Activated CD4-positive, alpha-beta T cell treated with anti-CD3 and anti-CD28 coated beads, Interleukin-2, amount 10 ng/mL, durations not matched to agents 24 days and 14 days (primary cell): ENCODE measurements at regions not wholly inside any gene's neighbourhood (a gene's known extent, or its start where the extent isn't known, plus 50 kb on each side); places are given as distances from the start of the nearest gene placed in this dataset.

Experiments
- DNase-seq: peaks from one replicate; pipeline ENCODE4 v3.0.0; 2022
- H3K27ac Mint-ChIP-seq: one replicate; pipeline ENCODE4 v1.8.0; 2022; ENCODE audit warnings: mild to moderate bottlenecking, mixed read lengths
- H3K27me3 Mint-ChIP-seq: one replicate; pipeline ENCODE4 v1.8.0; 2022; ENCODE audit warnings: mixed read lengths
- H3K36me3 Mint-ChIP-seq: one replicate; pipeline ENCODE4 v1.8.0; 2022; ENCODE audit warnings: low read depth, mild to moderate bottlenecking, mixed read lengths
- H3K4me1 Mint-ChIP-seq: one replicate; pipeline ENCODE4 v1.8.0; 2021; ENCODE audit warnings: mixed read lengths
- H3K4me3 Mint-ChIP-seq: one replicate; pipeline ENCODE4 v1.8.0; 2022; ENCODE audit warnings: mild to moderate bottlenecking, moderate library complexity, mixed read lengths
- H3K9me3 Mint-ChIP-seq: one replicate; pipeline ENCODE4 v1.8.0; 2021; ENCODE audit warnings: mixed read lengths
- intact Hi-C: fragments of 100-400 bp; cut with micrococcal nuclease; formaldehyde crosslinking; loops from one replicate; pipeline ENCODE4 v1.15.1; 2023

GRCh38 chr13:111537843-111538499 lies 217.5 kb downstream of the TEX29 start:
- DNase-seq, result no peak
- intact Hi-C loops, result no loop called here
- Mint-ChIP-seq H3K27me3 (peaks cover 31% of the 10 kb centered on the region), H3K9me3 (no peaks in the 10 kb centered on the region), H3K36me3 (no peaks in the 10 kb centered on the region), H3K27ac (no peak overlapping the region), H3K4me3 (no peak overlapping the region), H3K4me1 (no peaks in the 10 kb centered on the region)

GRCh38 chr13:111539252-111539651 lies 218.8 kb downstream of the TEX29 start:
- Mint-ChIP-seq H3K4me1 (no peaks in the 10 kb centered on the region), H3K9me3 (no peaks in the 10 kb centered on the region), H3K4me3 (no peak overlapping the region), H3K27me3 (peaks cover 20% of the 10 kb centered on the region), H3K36me3 (no peaks in the 10 kb centered on the region), H3K27ac (no peak overlapping the region)
- intact Hi-C loops, result no loop called here
- no peak for DNase-seq

GRCh38 chr13:111539791-111540446 lies 219.5 kb downstream of the TEX29 start:
- DNase-seq, result no peak

GRCh38 chr13:111540486-111540885 lies 220.0 kb downstream of the TEX29 start:
- no peaks in the 10 kb centered on the region for H3K36me3 Mint-ChIP-seq

More at GRCh38 chr13:111539791-111540446, 219.5 kb downstream of the TEX29 start:
- H3K27me3 Mint-ChIP-seq, result peaks cover 16% of the 10 kb centered on the region
- H3K4me1 Mint-ChIP-seq, result no peaks in the 10 kb centered on the region
- no peak overlapping the region for H3K27ac Mint-ChIP-seq
- H3K4me3 Mint-ChIP-seq, result no peak overlapping the region
- H3K36me3 Mint-ChIP-seq, result no peaks in the 10 kb centered on the region
- intact Hi-C loops, result no loop called here
- peaks cover under 1% of the 10 kb centered on the region for H3K9me3 Mint-ChIP-seq

GRCh38 chr13:111541345-111541744 lies 220.9 kb downstream of the TEX29 start:
- intact Hi-C loops, result no loop called here
- no peak overlapping the region for H3K4me3 Mint-ChIP-seq
- DNase-seq, result no peak
- H3K27ac Mint-ChIP-seq, result no peak overlapping the region
- no peaks in the 10 kb centered on the region for H3K4me1 Mint-ChIP-seq
- H3K9me3 Mint-ChIP-seq, result peaks cover 5% of the 10 kb centered on the region
- H3K36me3 Mint-ChIP-seq, result no peaks in the 10 kb centered on the region
- H3K27me3 Mint-ChIP-seq, result peaks cover 3% of the 10 kb centered on the region

More at GRCh38 chr13:111540486-111540885, 220.0 kb downstream of the TEX29 start:
- no peak overlapping the region for H3K27ac Mint-ChIP-seq
- no peak overlapping the region for H3K4me3 Mint-ChIP-seq
- H3K9me3 Mint-ChIP-seq, result peaks cover 5% of the 10 kb centered on the region
- peaks cover 10% of the 10 kb centered on the region for H3K27me3 Mint-ChIP-seq
- intact Hi-C loops, result no loop called here
- no peak for DNase-seq
- no peaks in the 10 kb centered on the region for H3K4me1 Mint-ChIP-seq

- no peak overlapping the region for H3K27ac Mint-ChIP-seq
- H3K36me3 Mint-ChIP-seq, result no peaks in the 10 kb centered on the region
- no peaks in the 10 kb centered on the region for H3K27me3 Mint-ChIP-seq
- peaks cover 5% of the 10 kb centered on the region for H3K9me3 Mint-ChIP-seq
- H3K4me1 Mint-ChIP-seq, result no peaks in the 10 kb centered on the region
- intact Hi-C loops, result no loop called here
- no peak overlapping the region for H3K4me3 Mint-ChIP-seq
- DNase-seq, result no peak
Measured at GRCh38 chr13:111541752-111542529, 221.5 kb downstream of the TEX29 start.

- peaks cover 5% of the 10 kb centered on the region for H3K9me3 Mint-ChIP-seq
- no peaks in the 10 kb centered on the region for H3K4me1 Mint-ChIP-seq
- no peaks in the 10 kb centered on the region for H3K27me3 Mint-ChIP-seq
- no peaks in the 10 kb centered on the region for H3K36me3 Mint-ChIP-seq
- intact Hi-C loops, result no loop called here
- DNase-seq, result no peak
- no peak overlapping the region for H3K27ac Mint-ChIP-seq
- H3K4me3 Mint-ChIP-seq, result no peak overlapping the region
Measured at GRCh38 chr13:111542530-111543341, 222.3 kb downstream of the TEX29 start.

GRCh38 chr13:111546921-111547675 lies 226.7 kb downstream of the TEX29 start:
- no peak overlapping the region for H3K4me3 Mint-ChIP-seq
- DNase-seq, result no peak
- H3K27me3 Mint-ChIP-seq, result no peaks in the 10 kb centered on the region
- intact Hi-C loops, result no loop called here
- peaks cover 5% of the 10 kb centered on the region for H3K9me3 Mint-ChIP-seq
- H3K4me1 Mint-ChIP-seq, result no peaks in the 10 kb centered on the region
- H3K36me3 Mint-ChIP-seq, result no peaks in the 10 kb centered on the region
- H3K27ac Mint-ChIP-seq, result no peak overlapping the region

GRCh38 chr13:111547726-111548273 lies 227.4 kb downstream of the TEX29 start:
- Mint-ChIP-seq H3K27me3 (no peaks in the 10 kb centered on the region), H3K4me3 (no peak overlapping the region), H3K9me3 (peaks cover 5% of the 10 kb centered on the region), H3K4me1 (no peaks in the 10 kb centered on the region), H3K36me3 (no peaks in the 10 kb centered on the region), H3K27ac (no peak overlapping the region)
- intact Hi-C loops, result no loop called here
- no peak for DNase-seq

GRCh38 chr13:111548301-111548700 lies 227.9 kb downstream of the TEX29 start:
- intact Hi-C loops, result no loop called here
- Mint-ChIP-seq H3K27ac (no peak overlapping the region), H3K36me3 (no peaks in the 10 kb centered on the region), H3K9me3 (peaks cover 5% of the 10 kb centered on the region), H3K27me3 (no peaks in the 10 kb centered on the region), H3K4me3 (no peak overlapping the region), H3K4me1 (no peaks in the 10 kb centered on the region)
- no peak for DNase-seq

- Mint-ChIP-seq H3K27ac (no peak overlapping the region), H3K27me3 (no peaks in the 10 kb centered on the region), H3K4me1 (no peaks in the 10 kb centered on the region), H3K36me3 (no peaks in the 10 kb centered on the region), H3K9me3 (peaks cover 5% of the 10 kb centered on the region), H3K4me3 (no peak overlapping the region)
- no peak for DNase-seq
- intact Hi-C loops, result no loop called here
Measured at GRCh38 chr13:111548805-111549204, 228.4 kb downstream of the TEX29 start.

GRCh38 chr13:111549464-111549863 lies 229.0 kb downstream of the TEX29 start:
- H3K9me3 Mint-ChIP-seq, result peaks cover 5% of the 10 kb centered on the region
- no peak overlapping the region for H3K4me3 Mint-ChIP-seq
- no peaks in the 10 kb centered on the region for H3K4me1 Mint-ChIP-seq
- H3K27ac Mint-ChIP-seq, result no peak overlapping the region
- H3K27me3 Mint-ChIP-seq, result no peaks in the 10 kb centered on the region
- intact Hi-C loops, result no loop called here
- no peaks in the 10 kb centered on the region for H3K36me3 Mint-ChIP-seq
- DNase-seq, result no peak

GRCh38 chr13:111550062-111550461 lies 229.6 kb downstream of the TEX29 start:
- Mint-ChIP-seq H3K4me1 (no peaks in the 10 kb centered on the region), H3K36me3 (no peaks in the 10 kb centered on the region), H3K9me3 (peaks cover 3% of the 10 kb centered on the region), H3K4me3 (no peak overlapping the region), H3K27me3 (no peaks in the 10 kb centered on the region), H3K27ac (no peak overlapping the region)
- intact Hi-C loops, result no loop called here
- DNase-seq, result no peak
